Esophagus (tissue), 2 donors: ENCODE measurements at regions not wholly inside any gene's neighbourhood (a gene's known extent, or its start where the extent isn't known, plus 50 kb on each side); places are given as distances from the start of the nearest gene placed in this dataset.

ENCODE experiments used
- H3K27ac ChIP-seq, 2 donors: one replicate each; pipeline ENCODE4 v1.5.1; 2013; ENCODE audit warnings: low read depth in 2 of 2, mild to moderate bottlenecking in 2 of 2, inconsistent platforms in 1 of 2, low read length in 1 of 2, moderate library complexity in 1 of 2
- H3K27me3 ChIP-seq, 2 donors: one replicate each; pipeline ENCODE4 v1.6.1; 2013; ENCODE audit warnings: low read length in 2 of 2, control low read depth in 1 of 2, mild to moderate bottlenecking in 1 of 2; ENCODE audit not compliant: insufficient read depth in 2 of 2, control insufficient read depth in 1 of 2
- H3K36me3 ChIP-seq, 2 donors: one replicate each; pipeline ENCODE4 v1.6.1; 2013; ENCODE audit warnings: low read length in 1 of 2; ENCODE audit not compliant: control insufficient read depth in 2 of 2, insufficient read depth in 2 of 2
- H3K4me1 ChIP-seq, 2 donors: one replicate each; pipeline ENCODE4 v1.6.1; 2013; ENCODE audit warnings: low read length in 1 of 2; ENCODE audit not compliant: control insufficient read depth in 2 of 2, insufficient read depth in 2 of 2
- H3K4me3 ChIP-seq, 2 donors: one replicate each; pipeline ENCODE4 v1.5.1; 2013; ENCODE audit warnings: low read length in 2 of 2, mild to moderate bottlenecking in 2 of 2, low read depth in 1 of 2, moderate library complexity in 1 of 2
- H3K9me3 ChIP-seq, 2 donors: one replicate each; pipeline ENCODE4 v1.6.1; 2013; ENCODE audit warnings: mild to moderate bottlenecking in 2 of 2, low read depth in 1 of 2, low read length in 1 of 2, moderate library complexity in 1 of 2; ENCODE audit not compliant: control insufficient read depth in 2 of 2, insufficient read depth in 1 of 2
- WGBS, 2 donors: extraction: QIAGEN DNeasy Blood & Tissue Kit; methylation state at CpG; one replicate each; pipeline ENCODE4 v1.1.7; 2013; 5-methylcytosine and 5-hydroxymethylcytosine counted together
- donor health status: healthy with polysubstance abuse.
- donor health status: Bipolar disorder and iron deficiency.

DNA sequence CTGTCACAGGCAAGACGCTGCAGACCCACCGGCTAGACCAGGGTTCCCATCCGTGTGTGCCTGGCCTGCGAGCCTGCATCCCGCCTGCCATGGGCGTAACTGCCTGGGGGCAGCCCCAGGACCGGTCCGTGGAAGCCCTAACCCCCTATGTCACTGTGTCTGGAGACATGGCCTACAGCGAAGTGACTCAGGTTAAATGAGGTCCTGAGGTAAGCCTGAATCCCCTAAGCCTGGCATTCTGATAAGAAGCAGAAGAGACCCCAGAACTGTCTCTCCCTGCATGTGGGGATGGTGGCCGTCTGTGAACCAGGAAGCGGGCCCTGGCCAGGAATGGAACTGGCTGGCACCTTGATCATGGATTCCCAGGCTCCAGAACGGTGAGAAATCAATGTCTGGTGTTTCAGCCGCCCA is 570.1 kb downstream of the BRD1 start:
- 84 to 85% methylated on average over 13 of the region's 13 CpGs for WGBS, 2 donors
- Histone ChIP-seq H3K9me3 (peaks cover 2 to 5% of the 10 kb centered on the region in 2 donors), H3K27me3 (no peaks in the 10 kb centered on the region), H3K4me1 (no peaks in the 10 kb centered on the region), H3K27ac (no peak overlapping the region), H3K4me3 (no peak overlapping the region), H3K36me3 (no peaks in the 10 kb centered on the region)

DNA sequence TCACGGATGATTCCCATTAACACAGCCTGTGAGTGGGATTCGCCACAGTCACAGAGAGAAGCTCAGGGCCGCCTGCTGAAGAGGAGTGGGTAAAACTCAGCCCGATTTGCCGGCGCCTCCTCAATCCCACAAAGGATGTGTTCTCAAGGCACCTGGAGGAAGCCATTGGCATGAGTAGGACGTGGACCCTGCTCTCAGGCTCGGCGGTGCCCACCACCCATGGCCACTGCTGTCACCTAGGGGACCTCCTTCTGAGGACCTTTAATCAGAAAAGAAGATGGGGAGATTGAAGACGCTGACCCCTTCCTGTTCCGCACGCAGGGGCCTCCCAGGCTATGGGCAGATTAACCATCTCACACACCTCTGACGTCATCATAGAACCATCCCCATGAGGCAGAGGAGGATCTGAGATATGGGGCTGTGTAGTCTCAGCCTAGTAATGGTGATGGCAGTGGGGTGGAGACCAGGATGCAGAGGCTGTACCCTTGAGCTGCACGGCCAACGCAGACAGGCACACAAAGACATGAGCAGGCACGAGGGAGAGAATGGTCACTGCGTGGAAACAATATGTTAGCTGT is 571.8 kb downstream of the BRD1 start:
- peaks cover 4 to 5% of the 10 kb centered on the region in 2 donors for H3K9me3 ChIP-seq
- H3K36me3 ChIP-seq = no peaks in the 10 kb centered on the region
- 83 to 89% methylated on average over 17 of the region's 17 CpGs for WGBS, 2 donors
- H3K27me3 ChIP-seq = no peaks in the 10 kb centered on the region
- H3K4me1 ChIP-seq = no peaks in the 10 kb centered on the region
- H3K4me3 ChIP-seq = no peak overlapping the region
- no peak overlapping the region for H3K27ac ChIP-seq

DNA sequence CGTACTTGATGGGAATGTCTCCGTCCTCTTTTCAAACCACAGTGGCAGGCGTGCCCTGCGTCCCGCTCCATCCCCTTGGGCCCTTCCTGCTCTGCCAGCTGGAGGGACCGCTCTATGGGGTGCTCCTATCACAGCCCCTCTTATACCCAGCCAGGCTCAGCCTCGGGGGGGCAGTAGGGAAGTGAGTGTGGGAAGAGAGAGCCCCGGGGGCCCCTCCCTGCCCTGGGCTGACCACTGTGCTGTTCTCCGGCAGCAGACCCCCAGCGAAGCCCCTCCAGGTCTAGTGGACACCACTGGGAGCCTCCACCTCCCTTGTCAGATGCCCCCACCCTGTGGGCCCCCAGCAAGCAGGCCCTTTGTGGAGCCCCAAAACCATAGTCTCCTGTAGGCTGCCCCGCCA is 572.5 kb downstream of the BRD1 start:
- H3K4me1 ChIP-seq = no peaks in the 10 kb centered on the region
- no peaks in the 10 kb centered on the region for H3K27me3 ChIP-seq
- WGBS, 2 donors = 78 to 84% methylated on average over 10 to 11 of the region's 11 CpGs
- no peak overlapping the region for H3K4me3 ChIP-seq
- no peak overlapping the region for H3K27ac ChIP-seq
- peaks cover 4 to 5% of the 10 kb centered on the region in 2 donors for H3K9me3 ChIP-seq
- H3K36me3 ChIP-seq = no peaks in the 10 kb centered on the region

DNA sequence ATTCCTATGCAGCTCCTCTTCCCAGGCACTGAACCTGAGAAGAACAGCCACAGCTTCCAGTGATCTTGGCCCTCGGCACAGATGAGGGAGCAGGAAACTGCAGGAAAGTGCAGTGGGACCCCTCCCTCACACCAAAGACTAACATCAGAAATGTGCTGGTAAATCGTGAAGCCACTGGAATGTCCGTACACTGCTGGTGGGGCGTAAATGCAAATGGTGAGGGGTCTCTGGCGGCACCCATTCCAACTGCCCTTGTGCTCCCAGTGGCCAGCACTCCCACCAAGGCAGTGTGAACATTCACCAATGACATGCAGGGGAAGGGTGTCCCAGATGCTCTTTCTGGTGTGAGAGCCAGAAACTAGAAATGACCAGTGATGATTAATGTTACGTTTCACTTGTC is 574.0 kb downstream of the BRD1 start:
- H3K36me3 ChIP-seq = no peaks in the 10 kb centered on the region
- no peak overlapping the region for H3K4me3 ChIP-seq
- no peaks in the 10 kb centered on the region for H3K27me3 ChIP-seq
- WGBS, 2 donors = 81 to 84% methylated on average over 6 of the region's 6 CpGs
- H3K27ac ChIP-seq = no peak overlapping the region
- no peaks in the 10 kb centered on the region for H3K4me1 ChIP-seq
- H3K9me3 ChIP-seq = peaks cover 4 to 5% of the 10 kb centered on the region in 2 donors

DNA sequence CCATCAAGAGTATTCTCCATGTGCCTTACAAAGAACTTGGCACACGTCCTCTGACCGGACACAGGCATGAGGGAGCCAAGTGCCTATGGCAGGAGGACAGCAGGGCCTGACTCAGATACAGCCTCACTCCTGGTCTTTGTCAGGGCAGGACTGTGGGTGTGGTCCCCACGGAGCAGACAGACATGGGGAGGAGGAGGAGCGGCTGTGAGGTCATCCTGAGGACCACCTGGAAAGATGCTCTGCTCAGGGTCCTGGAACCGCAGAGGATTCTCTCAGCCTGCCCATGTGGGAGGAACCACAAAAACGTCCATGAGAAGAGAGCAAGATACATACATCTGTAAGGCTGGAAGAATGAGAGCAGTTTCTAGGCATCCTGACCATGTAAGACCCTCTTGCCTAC is 576.3 kb downstream of the BRD1 start:
- Histone ChIP-seq H3K4me1 (no peaks in the 10 kb centered on the region), H3K27me3 (no peaks in the 10 kb centered on the region), H3K4me3 (no peak overlapping the region), H3K9me3 (peaks cover 4 to 5% of the 10 kb centered on the region in 2 donors), H3K36me3 (no peaks in the 10 kb centered on the region), H3K27ac (no peak overlapping the region)
- 58% methylated on average over 6 of the region's 6 CpGs for WGBS, 2 donors

DNA sequence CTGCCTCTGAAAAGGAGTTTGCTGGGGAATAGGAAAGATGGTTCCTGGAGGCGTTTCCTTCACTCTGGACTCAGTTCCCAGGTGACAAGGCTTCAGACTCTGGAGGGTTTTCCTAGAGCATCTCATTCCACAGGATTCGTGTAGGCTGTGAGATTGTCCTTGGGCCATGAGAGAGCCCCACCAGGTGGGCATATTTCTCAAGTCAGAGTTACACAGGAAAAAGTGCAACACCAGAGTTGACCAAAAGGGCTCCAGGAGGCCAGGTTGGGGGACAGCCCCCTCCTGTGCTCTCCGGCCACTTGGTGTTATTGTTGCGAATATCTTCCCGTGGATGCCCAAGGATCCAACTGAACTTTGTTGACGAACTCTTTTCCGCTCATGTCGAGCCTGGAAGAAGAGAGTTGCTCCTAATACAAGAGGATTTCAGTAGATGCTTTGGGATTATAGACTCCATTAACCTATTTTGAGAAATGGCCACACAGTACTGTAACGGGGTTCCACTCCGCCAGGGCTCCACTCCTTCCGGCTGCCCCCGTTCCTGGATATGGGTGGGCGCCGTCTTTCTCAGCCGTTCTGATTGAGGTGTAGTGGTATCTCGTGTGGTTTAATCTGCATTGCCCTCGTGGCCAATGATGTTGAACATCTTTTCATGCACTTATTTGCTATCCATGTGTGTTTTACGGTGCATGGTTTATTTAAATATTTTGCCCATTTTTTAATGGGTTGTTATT is 580.3 kb downstream of the BRD1 start:
- peaks cover 0 to 6% of the 10 kb centered on the region in 2 donors for H3K9me3 ChIP-seq
- no peak overlapping the region for H3K4me3 ChIP-seq
- no peaks in the 10 kb centered on the region for H3K36me3 ChIP-seq
- WGBS, 2 donors = 82 to 83% methylated on average over 18 of the region's 18 CpGs
- H3K27me3 ChIP-seq = no peaks in the 10 kb centered on the region
- no peak overlapping the region for H3K27ac ChIP-seq
- H3K4me1 ChIP-seq = no peaks in the 10 kb centered on the region

DNA sequence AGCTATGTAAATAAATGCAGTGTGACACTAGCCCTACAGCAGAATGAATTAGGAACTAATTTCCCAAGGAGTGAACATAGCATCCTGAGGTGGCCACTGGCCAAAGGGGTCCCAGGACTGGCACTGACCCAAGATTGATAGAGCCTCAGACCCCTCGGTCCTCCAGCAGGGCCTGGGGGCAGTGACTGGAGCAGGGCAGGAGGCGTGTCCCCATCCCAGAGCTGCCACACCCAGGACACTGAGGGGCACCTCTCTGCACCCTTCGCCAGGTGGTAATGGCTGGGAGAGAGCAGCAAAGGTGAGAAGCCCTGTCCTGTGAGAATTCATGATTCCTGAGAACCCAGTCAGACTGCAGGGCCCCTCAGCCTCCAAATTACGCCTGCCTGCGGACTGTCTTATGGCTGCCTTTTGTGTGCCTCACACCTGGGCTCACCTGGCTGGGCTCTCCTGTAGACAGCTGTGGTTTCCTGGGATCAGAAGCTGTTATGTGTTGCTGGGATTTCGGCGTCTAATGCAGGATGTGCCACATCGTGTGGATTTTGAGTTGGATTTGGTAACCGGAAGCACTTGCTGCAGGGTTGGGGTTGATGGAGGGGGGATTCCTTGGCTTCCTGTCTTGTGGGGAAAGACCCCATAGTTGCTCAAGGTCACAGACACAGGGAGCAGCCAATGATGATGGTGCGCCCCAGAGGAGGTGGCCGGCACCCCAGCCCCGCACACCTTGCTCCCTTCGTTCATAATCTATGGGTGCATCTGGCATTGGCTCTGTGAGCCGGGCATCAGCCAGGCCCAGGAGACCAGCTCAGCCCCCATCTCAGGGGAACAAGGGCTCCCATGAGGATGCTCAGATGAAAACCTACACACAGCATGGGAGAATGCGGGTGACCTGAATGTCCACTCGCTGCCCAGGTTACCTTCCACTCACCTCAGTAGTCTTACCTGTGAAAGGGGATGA is 582.9 kb downstream of the BRD1 start:
- peaks cover 0 to 6% of the 10 kb centered on the region in 2 donors for H3K9me3 ChIP-seq
- H3K27me3 ChIP-seq = no peaks in the 10 kb centered on the region
- H3K4me3 ChIP-seq = no peak overlapping the region
- H3K4me1 ChIP-seq = no peaks in the 10 kb centered on the region
- no peaks in the 10 kb centered on the region for H3K36me3 ChIP-seq
- no peak overlapping the region for H3K27ac ChIP-seq
- WGBS, 2 donors = 88 to 89% methylated on average over 16 of the region's 16 CpGs

DNA sequence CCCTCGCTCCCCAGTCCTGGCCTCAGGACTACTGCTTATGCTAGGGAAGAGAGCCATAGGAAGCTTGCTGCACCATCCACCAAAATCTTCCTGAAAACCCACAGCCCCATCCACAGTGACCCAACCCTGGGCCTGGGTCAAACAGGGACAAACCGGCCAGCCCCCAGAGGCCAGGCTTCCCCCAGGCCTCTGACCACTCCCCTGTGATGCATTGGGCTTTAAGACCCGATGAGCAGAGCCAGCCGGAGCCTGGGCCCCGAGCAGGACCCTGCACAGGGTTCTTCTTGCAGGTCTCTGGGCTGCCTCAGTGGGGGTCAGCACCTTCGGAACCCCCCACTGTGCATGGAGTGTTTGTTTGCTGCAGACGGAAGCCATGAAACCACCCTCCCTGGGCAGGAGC is 583.7 kb downstream of the BRD1 start:
- H3K27me3 ChIP-seq = no peaks in the 10 kb centered on the region
- H3K4me1 ChIP-seq = no peaks in the 10 kb centered on the region
- no peak overlapping the region for H3K27ac ChIP-seq
- WGBS, 2 donors = 80 to 85% methylated on average over 7 of the region's 7 CpGs
- peaks cover 0 to 6% of the 10 kb centered on the region in 2 donors for H3K9me3 ChIP-seq
- no peaks in the 10 kb centered on the region for H3K36me3 ChIP-seq
- no peak overlapping the region for H3K4me3 ChIP-seq

DNA sequence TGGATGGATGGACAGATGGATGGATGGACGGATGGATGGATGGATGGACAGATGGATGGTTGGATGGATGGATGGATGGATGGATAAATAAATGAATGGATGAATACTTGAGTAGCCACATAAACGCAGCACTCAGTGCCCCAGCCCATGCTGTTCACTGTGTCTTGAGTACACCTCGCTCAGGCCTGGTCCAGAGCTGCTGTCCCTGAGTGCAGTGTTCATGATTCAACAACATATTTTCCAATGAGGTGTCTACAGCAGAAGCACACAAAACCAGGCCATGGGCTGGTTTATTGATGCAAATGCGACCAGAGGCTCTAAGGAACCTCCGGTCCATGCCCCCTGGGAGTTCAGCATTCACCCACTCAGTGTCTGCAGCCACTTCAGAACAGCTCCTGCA is 584.3 kb downstream of the BRD1 start:
- no peaks in the 10 kb centered on the region for H3K4me1 ChIP-seq
- peaks cover 0 to 6% of the 10 kb centered on the region in 2 donors for H3K9me3 ChIP-seq
- no peaks in the 10 kb centered on the region for H3K36me3 ChIP-seq
- no peak overlapping the region for H3K27ac ChIP-seq
- 79 to 86% methylated on average over 5 of the region's 5 CpGs for WGBS, 2 donors
- H3K27me3 ChIP-seq = no peaks in the 10 kb centered on the region
- no peak overlapping the region for H3K4me3 ChIP-seq
